ENCODE measurements at regions not wholly inside any gene's neighbourhood (a gene's known extent, or its start where the extent isn't known, plus 50 kb on each side); places are given as distances from the start of the nearest gene placed in this dataset.

- no peak overlapping the region for H3K27ac ChIP-seq
- no peak overlapping the region for H3K4me3 ChIP-seq
- H3K4me1 ChIP-seq, result peaks cover 0 to 13% (median 0%) of the 10 kb centered on the region in 9 donors
- no peaks in the 10 kb centered on the region for H3K9me3 ChIP-seq
- H3K27me3 ChIP-seq, result no peaks in the 10 kb centered on the region
- ATAC-seq, result no peak
- intact Hi-C loops (cut with DNase I), result no loop called here
- H3K36me3 ChIP-seq, result no peaks in the 10 kb centered on the region
- no peak for TF ChIP-seq CTCF (IDR thresholded peaks at IDR 0.05)
- no peak for DNase-seq
Observed at GRCh38 chr18:7482342-7482741, 84.8 kb upstream of the PTPRM start.

GRCh38 chr18:7485616-7486015, 81.5 kb upstream of the PTPRM start:
- peak in 3 of 8 donors; percentile 37 to 89 (median 80) for ATAC-seq
- intact Hi-C loops (cut with DNase I), result no loop called here
- WGBS, 2 donors, result 56 to 81% methylated on average over 4 of the region's 4 CpGs
- Histone ChIP-seq H3K9me3 (no peaks in the 10 kb centered on the region), H3K36me3 (no peaks in the 10 kb centered on the region), H3K4me1 (peaks cover 0 to 13% (median 0%) of the 10 kb centered on the region in 9 donors), H3K27ac (peak overlapping the region in 3 of 10 donors; percentile 20 to 74 (median 48)), H3K4me3 (no peak overlapping the region), H3K27me3 (no peaks in the 10 kb centered on the region)
- peak in 1 of 2 donors; percentile 22 for DNase-seq
- TF ChIP-seq CTCF (IDR thresholded peaks at IDR 0.05), result no peak

GRCh38 chr18:7488571-7488970, 78.5 kb upstream of the PTPRM start:
- no peak overlapping the region for H3K4me3 ChIP-seq
- no peak for ATAC-seq
- peaks cover 0 to 13% (median 0%) of the 10 kb centered on the region in 9 donors for H3K4me1 ChIP-seq
- no peaks in the 10 kb centered on the region for H3K27me3 ChIP-seq
- WGBS, 2 donors, result 71 to 72% methylated on average over 4 of the region's 4 CpGs
- no peak overlapping the region for H3K27ac ChIP-seq
- intact Hi-C loops (cut with DNase I), result no loop called here
- no peak for DNase-seq
- H3K9me3 ChIP-seq, result no peaks in the 10 kb centered on the region
- TF ChIP-seq CTCF (IDR thresholded peaks at IDR 0.05), result no peak
- no peaks in the 10 kb centered on the region for H3K36me3 ChIP-seq

GRCh38 chr18:7490104-7490503, 77.0 kb upstream of the PTPRM start:
- ATAC-seq, result no peak
- H3K36me3 ChIP-seq, result no peaks in the 10 kb centered on the region
- no peak for TF ChIP-seq CTCF (IDR thresholded peaks at IDR 0.05)
- WGBS, 2 donors, result 83 to 90% methylated on average over 1 of the region's 1 CpG
- H3K27me3 ChIP-seq, result no peaks in the 10 kb centered on the region
- intact Hi-C loops (cut with DNase I), result loop anchor here in 1 of 10 donors (5.0 kb wide), 1 partner anchor 52 kb away; no protein-coding TSS in a partner anchor
- H3K27ac ChIP-seq, result no peak overlapping the region
- H3K4me3 ChIP-seq, result no peak overlapping the region
- H3K4me1 ChIP-seq, result peaks cover 0 to 6% (median 0%) of the 10 kb centered on the region in 9 donors
- DNase-seq, result no peak
- no peaks in the 10 kb centered on the region for H3K9me3 ChIP-seq
